Vagina (tissue), 2 donors: ENCODE measurements at regions not wholly inside any gene's neighbourhood (a gene's known extent, or its start where the extent isn't known, plus 50 kb on each side); places are given as distances from the start of the nearest gene placed in this dataset.

Experiments used
- POLR2A ChIP-seq, 2 donors: fragments of 450-650 bp; IDR thresholded peaks; one replicate each; pipeline ENCODE4 v1.6.1; 2017; ENCODE audit warnings: antibody characterized with exemption in 2 of 2, mild to moderate bottlenecking in 2 of 2, moderate library complexity in 2 of 2
- POLR2AphosphoS5 ChIP-seq, 2 donors: sonication (generic); formaldehyde crosslinking; IDR thresholded peaks; one replicate each; pipeline ENCODE4 v1.9.0; 2017; ENCODE audit warnings: antibody characterized with exemption in 2 of 2, mild to moderate bottlenecking in 2 of 2, low read depth in 1 of 2; ENCODE audit not compliant: insufficient read depth in 1 of 2

- no peak for TF ChIP-seq POLR2A (IDR thresholded peaks at IDR 0.05)
- no peak for TF ChIP-seq POLR2AphosphoS5 (IDR thresholded peaks at IDR 0.05; ENCODE audit: insufficient read depth in 1 of 2, low read depth in 1 of 2)
Measured at GRCh38 chr22:49301398-49302149, 526.1 kb downstream of the BRD1 start.
